Mesenchymal stem cell (in vitro differentiated cells and primary cell): ENCODE measurements at regions not wholly inside any gene's neighbourhood (a gene's known extent, or its start where the extent isn't known, plus 50 kb on each side); places are given as distances from the start of the nearest gene placed in this dataset.

Experiments used
- DNase-seq: peaks from one replicate; pipeline ENCODE4 v3.0.0-alpha.2; 2013
- H2AFZ ChIP-seq: one replicate; pipeline ENCODE4 v1.6.1; 2013; ENCODE audit warnings: low read depth, mild to moderate bottlenecking, control low read depth, inconsistent platforms, low read length, moderate library complexity
- H2AK5ac ChIP-seq: 2 replicates; pipeline ENCODE4 v1.6.1; 2013; ENCODE audit warnings: low read length, moderate library complexity, mild to moderate bottlenecking, inconsistent platforms; ENCODE audit not compliant: severe bottlenecking
- H2BK120ac ChIP-seq: one replicate; pipeline ENCODE4 v1.6.1; 2013; ENCODE audit warnings: low read depth, mild to moderate bottlenecking, inconsistent platforms, low read length, moderate library complexity
- H2BK12ac ChIP-seq, 2 experiments: one replicate each; pipeline ENCODE4 v1.6.1; 2013; ENCODE audit warnings: inconsistent platforms in 2 of 2, low read length in 2 of 2, mild to moderate bottlenecking in 2 of 2, moderate library complexity in 2 of 2, control low read depth in 1 of 2
- H2BK15ac ChIP-seq: one replicate; pipeline ENCODE4 v1.6.1; 2013; ENCODE audit warnings: mild to moderate bottlenecking, low read depth, inconsistent platforms; ENCODE audit not compliant: poor library complexity, severe bottlenecking
- H2BK5ac ChIP-seq: 2 replicates; pipeline ENCODE4 v1.6.1; 2013; ENCODE audit warnings: low read depth, mild to moderate bottlenecking, low read length, control low read depth, inconsistent platforms; ENCODE audit not compliant: poor library complexity, severe bottlenecking
- H3K14ac ChIP-seq, 2 experiments: one replicate each; pipeline ENCODE4 v1.6.1; 2013; ENCODE audit warnings: inconsistent platforms in 2 of 2, low read length in 2 of 2, control low read depth in 1 of 2, mild to moderate bottlenecking in 1 of 2, moderate library complexity in 1 of 2
- H3K18ac ChIP-seq, 2 experiments: one replicate each; pipeline ENCODE4 v1.6.1; 2013; ENCODE audit warnings: inconsistent platforms in 2 of 2, low read length in 2 of 2, control low read depth in 1 of 2, low read depth in 1 of 2, mild to moderate bottlenecking in 1 of 2
- H3K23ac ChIP-seq, 2 experiments: one replicate each; pipeline ENCODE4 v1.6.1; 2013; ENCODE audit warnings: inconsistent platforms in 2 of 2, low read length in 2 of 2, mild to moderate bottlenecking in 2 of 2, moderate library complexity in 2 of 2, control low read depth in 1 of 2
- H3K27ac ChIP-seq: 2 replicates; pipeline ENCODE4 v1.5.1; 2013; ENCODE audit warnings: mild to moderate bottlenecking, moderate library complexity, low read length, control low read depth, inconsistent platforms; ENCODE audit not compliant: poor library complexity, severe bottlenecking
- H3K27me3 ChIP-seq, 2 experiments: 2 replicates each; pipeline versions ENCODE4 v1.6.1 to v1.7.0; 2013; ENCODE audit warnings: low read length in 2 of 2, mild to moderate bottlenecking in 2 of 2, moderate library complexity in 2 of 2, control low read depth in 1 of 2, inconsistent platforms in 1 of 2; ENCODE audit not compliant: control insufficient read depth in 1 of 2, insufficient read depth in 1 of 2
- H3K36me3 ChIP-seq, 2 experiments: 2 replicates each; pipeline versions ENCODE4 v1.6.1 to v1.7.0; 2013; ENCODE audit warnings: low read length in 2 of 2, control low read depth in 1 of 2, inconsistent platforms in 1 of 2, low read depth in 1 of 2, mild to moderate bottlenecking in 1 of 2; ENCODE audit not compliant: insufficient read depth in 2 of 2, control insufficient read depth in 1 of 2
- H3K4ac ChIP-seq, 2 experiments: one replicate each; pipeline ENCODE4 v1.6.1; 2013; ENCODE audit warnings: inconsistent platforms in 2 of 2, low read length in 2 of 2, mild to moderate bottlenecking in 2 of 2, moderate library complexity in 2 of 2, control low read depth in 1 of 2, low read depth in 1 of 2
- H3K4me1 ChIP-seq: 2 replicates; pipeline ENCODE4 v1.6.1; 2013; ENCODE audit warnings: low read depth, low read length, control low read depth; ENCODE audit not compliant: control insufficient read depth, insufficient read depth
- H3K4me2 ChIP-seq: 2 replicates; pipeline ENCODE4 v1.6.1; 2013; ENCODE audit warnings: low read length, mild to moderate bottlenecking, inconsistent platforms; ENCODE audit not compliant: poor library complexity, severe bottlenecking
- H3K4me3 ChIP-seq, 2 experiments: 2 replicates each; pipeline versions ENCODE4 v1.5.1 to v1.7.0; 2013; ENCODE audit warnings: low read length in 2 of 2, mild to moderate bottlenecking in 2 of 2, control low read depth in 1 of 2, low read depth in 1 of 2; ENCODE audit not compliant: insufficient read depth in 1 of 2
- H3K79me1 ChIP-seq: replicated peaks from 2 replicates; pipeline ENCODE4 v1.6.1; 2013; ENCODE audit warnings: mild to moderate bottlenecking, control low read depth, low read length, inconsistent platforms; ENCODE audit not compliant: poor library complexity, severe bottlenecking
- H3K9ac ChIP-seq: 2 replicates; pipeline ENCODE4 v1.7.0; 2013; ENCODE audit warnings: mild to moderate bottlenecking, low read length, moderate library complexity
- H3K9me3 ChIP-seq: 2 replicates; pipeline ENCODE4 v1.7.0; 2013; ENCODE audit warnings: mild to moderate bottlenecking, low read length; ENCODE audit not compliant: control insufficient read depth
- H4K8ac ChIP-seq: one replicate; pipeline ENCODE4 v1.6.1; 2013; ENCODE audit warnings: inconsistent platforms, mild to moderate bottlenecking, low read length, moderate library complexity
- H4K91ac ChIP-seq: one replicate; pipeline ENCODE4 v1.6.1; 2013; ENCODE audit warnings: mild to moderate bottlenecking, low read length, inconsistent platforms
- WGBS: methylation state at CpG from one replicate; pipeline ENCODE4 v1.1.7; 2013; ENCODE audit warnings: mixed read lengths; 5-methylcytosine and 5-hydroxymethylcytosine counted together

DNA sequence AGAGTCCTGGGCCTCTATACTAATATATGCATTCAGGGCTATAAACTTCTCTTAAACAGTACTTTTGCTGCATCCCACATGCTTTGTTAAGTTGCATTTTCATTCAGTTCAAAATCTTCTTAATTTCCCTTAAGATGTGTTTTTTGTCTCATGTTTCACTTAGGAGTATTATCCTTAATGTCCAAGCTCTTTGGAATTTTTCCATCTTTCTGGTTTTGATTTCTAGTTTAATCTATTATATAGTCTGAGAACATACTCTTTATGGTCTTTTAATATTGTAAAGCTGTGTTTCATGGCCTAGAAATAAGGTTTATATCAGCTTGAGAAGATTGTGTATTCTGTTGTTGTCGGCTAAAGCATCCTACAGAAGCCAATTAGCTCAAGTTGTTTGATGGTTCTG is 1041.8 kb downstream of the PLA2G4A start:
- H3K14ac ChIP-seq = no peak overlapping the region
- H3K79me1 ChIP-seq = no peaks in the 10 kb centered on the region
- no peaks in the 10 kb centered on the region for H3K36me3 ChIP-seq
- H3K4ac ChIP-seq = no peak overlapping the region
- H3K23ac ChIP-seq = no peak overlapping the region
- no peak overlapping the region for H3K18ac ChIP-seq
- no peak overlapping the region for H2AK5ac ChIP-seq
- no peaks in the 10 kb centered on the region for H3K27me3 ChIP-seq
- H3K9me3 ChIP-seq = peaks cover 4% of the 10 kb centered on the region
- no peak for DNase-seq
- H4K91ac ChIP-seq = no peak overlapping the region
- H3K4me2 ChIP-seq = no peak overlapping the region
- H4K8ac ChIP-seq = no peak overlapping the region
- no CpG with 5 or more reads among the region's 1 CpG for WGBS
- no peak overlapping the region for H2BK12ac ChIP-seq
- H2BK120ac ChIP-seq = no peak overlapping the region
- no peak overlapping the region for H2BK15ac ChIP-seq
- H3K27ac ChIP-seq = no peak overlapping the region
- no peak overlapping the region for H2BK5ac ChIP-seq
- H3K4me1 ChIP-seq = no peaks in the 10 kb centered on the region
- no peak overlapping the region for H3K9ac ChIP-seq
- H3K4me3 ChIP-seq = no peak overlapping the region
- H2AFZ ChIP-seq = no peak overlapping the region

GRCh38 chr1:187871177-187871845 is 1042.6 kb downstream of the PLA2G4A start:
- no peaks in the 10 kb centered on the region for H3K36me3 ChIP-seq
- no peak overlapping the region for H4K91ac ChIP-seq
- no CpG with 5 or more reads among the region's 2 CpGs for WGBS
- H3K27ac ChIP-seq = no peak overlapping the region
- no peak overlapping the region for H2AFZ ChIP-seq
- no peak overlapping the region for H2AK5ac ChIP-seq
- no peak overlapping the region for H2BK120ac ChIP-seq
- H2BK12ac ChIP-seq = no peak overlapping the region
- no peak overlapping the region for H3K14ac ChIP-seq
- H2BK15ac ChIP-seq = no peak overlapping the region
- no peak overlapping the region for H3K18ac ChIP-seq
- no peak overlapping the region for H2BK5ac ChIP-seq
- H3K9me3 ChIP-seq = peaks cover 4% of the 10 kb centered on the region
- no peak overlapping the region for H3K4me3 ChIP-seq
- no peak overlapping the region for H3K4me2 ChIP-seq
- no peaks in the 10 kb centered on the region for H3K27me3 ChIP-seq
- H3K4me1 ChIP-seq = no peaks in the 10 kb centered on the region
- H3K23ac ChIP-seq = no peak overlapping the region
- no peak for DNase-seq
- H3K4ac ChIP-seq = no peak overlapping the region
- no peaks in the 10 kb centered on the region for H3K79me1 ChIP-seq
- H4K8ac ChIP-seq = no peak overlapping the region
- no peak overlapping the region for H3K9ac ChIP-seq

- H3K18ac ChIP-seq = no peak overlapping the region
- no peak overlapping the region for H3K27ac ChIP-seq
- DNase-seq = no peak
- no peaks in the 10 kb centered on the region for H3K27me3 ChIP-seq
- H3K4me2 ChIP-seq = no peak overlapping the region
- H2BK5ac ChIP-seq = no peak overlapping the region
- H3K4me3 ChIP-seq = no peak overlapping the region
- H2BK15ac ChIP-seq = no peak overlapping the region
- H3K9ac ChIP-seq = no peak overlapping the region
- no peak overlapping the region for H4K8ac ChIP-seq
- H2BK120ac ChIP-seq = no peak overlapping the region
- peaks cover 4% of the 10 kb centered on the region for H3K9me3 ChIP-seq
- H2AFZ ChIP-seq = no peak overlapping the region
- H3K23ac ChIP-seq = no peak overlapping the region
- H3K36me3 ChIP-seq = no peaks in the 10 kb centered on the region
- H2BK12ac ChIP-seq = no peak overlapping the region
- no peaks in the 10 kb centered on the region for H3K79me1 ChIP-seq
- H4K91ac ChIP-seq = no peak overlapping the region
- no peaks in the 10 kb centered on the region for H3K4me1 ChIP-seq
- H2AK5ac ChIP-seq = no peak overlapping the region
- WGBS = 100% methylated on average over 2 of the region's 3 CpGs
- no peak overlapping the region for H3K14ac ChIP-seq
- no peak overlapping the region for H3K4ac ChIP-seq
These were observed 1043.8 kb downstream of the PLA2G4A start for GRCh38 chr1:187872550-187872949.

DNA sequence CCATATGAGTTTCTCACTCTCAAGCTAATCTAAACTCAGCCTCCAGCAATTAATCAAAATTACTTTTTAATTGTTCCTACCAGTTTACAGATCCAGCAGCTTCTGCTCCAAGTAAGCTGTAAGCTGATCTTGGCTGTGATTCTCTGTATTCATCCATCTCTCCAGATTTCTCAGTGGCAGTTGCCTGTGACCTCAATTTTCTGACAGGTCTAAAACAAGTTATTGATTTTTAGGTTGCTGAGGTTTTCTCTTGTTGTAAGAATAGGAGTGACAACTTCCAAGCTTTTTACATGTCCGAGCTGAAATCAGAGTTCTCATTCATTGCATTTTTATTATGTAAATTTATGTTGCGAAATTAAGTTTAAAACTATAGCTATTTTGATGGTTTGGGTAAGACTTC is 1044.4 kb downstream of the PLA2G4A start:
- H3K9ac ChIP-seq = no peak overlapping the region
- DNase-seq = no peak
- no peak overlapping the region for H3K14ac ChIP-seq
- H4K91ac ChIP-seq = no peak overlapping the region
- H3K36me3 ChIP-seq = no peaks in the 10 kb centered on the region
- H3K4me1 ChIP-seq = no peaks in the 10 kb centered on the region
- no peak overlapping the region for H3K27ac ChIP-seq
- H2AFZ ChIP-seq = no peak overlapping the region
- H3K23ac ChIP-seq = no peak overlapping the region
- H3K4me2 ChIP-seq = no peak overlapping the region
- no peak overlapping the region for H2BK120ac ChIP-seq
- 96% methylated on average over 2 of the region's 2 CpGs for WGBS
- no peak overlapping the region for H4K8ac ChIP-seq
- H2BK5ac ChIP-seq = no peak overlapping the region
- no peaks in the 10 kb centered on the region for H3K79me1 ChIP-seq
- H3K18ac ChIP-seq = no peak overlapping the region
- H3K4ac ChIP-seq = no peak overlapping the region
- no peak overlapping the region for H2AK5ac ChIP-seq
- H2BK12ac ChIP-seq = no peak overlapping the region
- H3K4me3 ChIP-seq = no peak overlapping the region
- no peaks in the 10 kb centered on the region for H3K27me3 ChIP-seq
- H3K9me3 ChIP-seq = peaks cover 4% of the 10 kb centered on the region
- no peak overlapping the region for H2BK15ac ChIP-seq
